ENCODE measurements at regions not wholly inside any gene's neighbourhood (a gene's known extent, or its start where the extent isn't known, plus 50 kb on each side); places are given as distances from the start of the nearest gene placed in this dataset.

- TF ChIP-seq ZBTB49 (tag by site-specific recombination; IDR thresholded peaks at IDR 0.05; ENCODE audit: low read depth) (no peak), ZNF280D (tag by site-specific recombination; IDR thresholded peaks at IDR 0.05) (no peak), ZNF26 (tag by site-specific recombination; IDR thresholded peaks at IDR 0.05) (no peak), ZBTB44 (tag by site-specific recombination; IDR thresholded peaks at IDR 0.05) (no peak)
- Histone ChIP-seq H3K4me1 (ENCODE audit: control insufficient read depth, insufficient read depth, low read length) (no peaks in the 10 kb centered on the region), H3K27ac (ENCODE audit: extremely low read depth, low read depth, low read length) (no peak overlapping the region), H3K4me3 (ENCODE audit: low read depth, low read length) (no peak overlapping the region), H3K9me3 (ENCODE audit: control insufficient read depth, insufficient read depth, low read depth, low read length) (no peaks in the 10 kb centered on the region), H3K36me3 (ENCODE audit: control insufficient read depth in 2 of 2, insufficient read depth in 1 of 2, low read length in 2 of 2) (no peaks in the 10 kb centered on the region)
- ChIA-PET CTCF (no interaction called here), POLR2A (no interaction called here)
Measured at GRCh38 chr5:42131081-42131480, 206.0 kb downstream of the FBXO4 start.

- TF ChIP-seq ZNF629 (tag by site-specific recombination; IDR thresholded peaks at IDR 0.05) (no peak), PRDM6 (tag by site-specific recombination; IDR thresholded peaks at IDR 0.05) (no peak), ZBTB1 (tag by site-specific recombination; IDR thresholded peaks at IDR 0.05) (no peak), ZNF350 (tag by site-specific recombination; IDR thresholded peaks at IDR 0.05) (no peak)
- H3K9me3 ChIP-seq (ENCODE audit: control insufficient read depth, insufficient read depth, low read depth, low read length), result no peaks in the 10 kb centered on the region
- POLR2A ChIA-PET, result no interaction called here
- H3K4me3 ChIP-seq (ENCODE audit: low read depth, low read length), result no peak overlapping the region
- CTCF ChIA-PET, result no interaction called here
- no peaks in the 10 kb centered on the region for H3K4me1 ChIP-seq (ENCODE audit: control insufficient read depth, insufficient read depth, low read length)
- no peak overlapping the region for H3K27ac ChIP-seq (ENCODE audit: extremely low read depth, low read depth, low read length)
- no peaks in the 10 kb centered on the region for H3K36me3 ChIP-seq (ENCODE audit: control insufficient read depth in 2 of 2, insufficient read depth in 1 of 2, low read length in 2 of 2)
Measured at GRCh38 chr5:42143361-42143760, 218.3 kb downstream of the FBXO4 start.

- Histone ChIP-seq H3K36me3 (ENCODE audit: control insufficient read depth in 2 of 2, insufficient read depth in 1 of 2, low read length in 2 of 2) (no peaks in the 10 kb centered on the region), H3K4me3 (ENCODE audit: low read depth, low read length) (no peak overlapping the region), H3K27ac (ENCODE audit: extremely low read depth, low read depth, low read length) (no peak overlapping the region), H3K9me3 (ENCODE audit: control insufficient read depth, insufficient read depth, low read depth, low read length) (no peaks in the 10 kb centered on the region), H3K4me1 (ENCODE audit: control insufficient read depth, insufficient read depth, low read length) (no peaks in the 10 kb centered on the region)
- TF ChIP-seq REPIN1 (tag by site-specific recombination; IDR thresholded peaks at IDR 0.05; ENCODE audit: low read depth) (no peak), ZNF768 (tag by site-specific recombination; IDR thresholded peaks at IDR 0.05) (no peak), HOXD13 (CRISPR knock-in tag; IDR thresholded peaks at IDR 0.05; ENCODE audit: borderline replicate concordance) (no peak), SETDB1 (IDR thresholded peaks at IDR 0.05; ENCODE audit: insufficient read length, low read length) (peak; percentile 61), ZNF530 (tag by site-specific recombination; IDR thresholded peaks at IDR 0.05; ENCODE audit: low read depth) (no peak)
- ChIA-PET CTCF (no interaction called here), POLR2A (no interaction called here)
Measured at GRCh38 chr5:42148813-42149212, 223.7 kb downstream of the FBXO4 start.

Measured in HEK293 (cell line).